OCI-LY1 (cell line): ENCODE measurements at regions not wholly inside any gene's neighbourhood (a gene's known extent, or its start where the extent isn't known, plus 50 kb on each side); places are given as distances from the start of the nearest gene placed in this dataset.

Experiments used
- EZH2 ChIP-seq: fragments of 200-600 bp; sonication (generic), shearing (Covaris generic); IDR thresholded peaks from 2 replicates; pipeline ENCODE4 v1.8.0; 2017; ENCODE audit warnings: borderline replicate concordance, mixed run types, mild to moderate bottlenecking, antibody characterized with exemption, low read length, moderate library complexity, mixed read lengths
- TF ChIP-seq, protein P1 (sequence below): fragments of 200-600 bp; sonication (generic), shearing (Covaris generic); IDR thresholded peaks from 2 replicates; pipeline ENCODE4 v1.5.1; 2017; ENCODE audit warnings: mild to moderate bottlenecking, antibody characterized with exemption, low read length, moderate library complexity, mixed read lengths

DNA sequence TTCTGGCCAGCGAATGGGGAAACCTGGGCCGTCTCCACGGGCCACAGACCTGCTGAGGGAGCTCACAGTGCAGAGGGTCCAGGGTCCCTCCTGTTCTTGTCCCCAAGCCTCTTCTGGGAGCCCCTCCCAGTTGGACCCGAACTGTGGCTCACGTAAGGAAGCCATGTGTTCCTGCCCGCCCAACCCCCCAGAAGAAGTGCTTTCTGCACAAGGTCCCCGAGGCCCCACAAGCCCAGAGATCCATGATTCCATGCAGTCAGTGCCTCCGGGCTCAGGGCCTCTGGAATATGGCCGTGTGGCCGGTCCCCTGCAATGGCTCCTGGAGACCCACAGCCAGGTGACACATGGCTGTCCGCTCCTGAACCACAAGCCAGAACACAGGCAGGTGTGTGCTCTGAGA, 272.4 kb downstream of the C16orf95 start:
- TF ChIP-seq, protein P1, sequence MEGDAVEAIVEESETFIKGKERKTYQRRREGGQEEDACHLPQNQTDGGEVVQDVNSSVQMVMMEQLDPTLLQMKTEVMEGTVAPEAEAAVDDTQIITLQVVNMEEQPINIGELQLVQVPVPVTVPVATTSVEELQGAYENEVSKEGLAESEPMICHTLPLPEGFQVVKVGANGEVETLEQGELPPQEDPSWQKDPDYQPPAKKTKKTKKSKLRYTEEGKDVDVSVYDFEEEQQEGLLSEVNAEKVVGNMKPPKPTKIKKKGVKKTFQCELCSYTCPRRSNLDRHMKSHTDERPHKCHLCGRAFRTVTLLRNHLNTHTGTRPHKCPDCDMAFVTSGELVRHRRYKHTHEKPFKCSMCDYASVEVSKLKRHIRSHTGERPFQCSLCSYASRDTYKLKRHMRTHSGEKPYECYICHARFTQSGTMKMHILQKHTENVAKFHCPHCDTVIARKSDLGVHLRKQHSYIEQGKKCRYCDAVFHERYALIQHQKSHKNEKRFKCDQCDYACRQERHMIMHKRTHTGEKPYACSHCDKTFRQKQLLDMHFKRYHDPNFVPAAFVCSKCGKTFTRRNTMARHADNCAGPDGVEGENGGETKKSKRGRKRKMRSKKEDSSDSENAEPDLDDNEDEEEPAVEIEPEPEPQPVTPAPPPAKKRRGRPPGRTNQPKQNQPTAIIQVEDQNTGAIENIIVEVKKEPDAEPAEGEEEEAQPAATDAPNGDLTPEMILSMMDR, result no peak
- no peak for TF ChIP-seq EZH2
